Activated B cell treated with CpG ODN at 0.5 μM for 24 hours (primary cell): ENCODE measurements at regions not wholly inside any gene's neighbourhood (a gene's known extent, or its start where the extent isn't known, plus 50 kb on each side); places are given as distances from the start of the nearest gene placed in this dataset.

Experiments
- ATAC-seq: fragments of 200-7000 bp; cut with Tn5 transposase; one replicate; pipeline ENCODE4 v1.10.0; 2021; ENCODE audit warnings: low read depth, mild to moderate bottlenecking, moderate library complexity
- CTCF ChIA-PET: fragments of 350-600 bp; sonication (Branson Sonifier 250); formaldehyde crosslinking; loops from one replicate; lab custom pipeline; 2021; ENCODE audit warnings: antibody characterized with exemption; lab: Charles Lee
- POLR2A ChIA-PET: fragments of 350-600 bp; sonication (Branson Sonifier 250); formaldehyde crosslinking; loops from one replicate; lab custom pipeline; 2021; ENCODE audit warnings: antibody characterized with exemption; lab: Charles Lee
- DNase-seq: peaks from one replicate; pipeline ENCODE4 v3.0.0; 2022
- H3K27ac Mint-ChIP-seq: one replicate; pipeline ENCODE4 v1.8.0; 2020; ENCODE audit warnings: mixed read lengths
- H3K27me3 Mint-ChIP-seq: one replicate; pipeline ENCODE4 v1.8.0; 2021; ENCODE audit warnings: mixed read lengths
- H3K36me3 Mint-ChIP-seq: one replicate; pipeline ENCODE4 v1.8.0; 2021; ENCODE audit warnings: low read depth, mixed read lengths
- H3K4me1 Mint-ChIP-seq: one replicate; pipeline ENCODE4 v1.8.0; 2021; ENCODE audit warnings: mixed read lengths
- H3K4me3 Mint-ChIP-seq: one replicate; pipeline ENCODE4 v1.8.0; 2020; ENCODE audit warnings: mild to moderate bottlenecking, mixed read lengths
- H3K9me3 Mint-ChIP-seq: one replicate; pipeline ENCODE4 v1.8.0; 2020; ENCODE audit warnings: mixed read lengths
- CTCF ChIP-seq: fragments of 200-600 bp; IDR thresholded peaks from one replicate; pipeline ENCODE4 v1.8.0; 2022; ENCODE audit warnings: antibody characterized with exemption, mild to moderate bottlenecking
- intact Hi-C: fragments of 100-400 bp; cut with micrococcal nuclease; formaldehyde crosslinking; loops from one replicate; pipeline ENCODE4 v1.15.1; 2024

GRCh38 chr4:85260064-85260463 is 214.9 kb upstream of the ARHGAP24 start:
- ChIA-PET CTCF (no interaction called here), POLR2A (interaction anchor here (0.7 kb wide), 1 partner anchor 1227 kb away, joined by 3 read pairs; no protein-coding TSS in a partner anchor)
- H3K27me3 Mint-ChIP-seq = peaks cover 9% of the 10 kb centered on the region
- no peak overlapping the region for H3K4me3 Mint-ChIP-seq
- no peaks in the 10 kb centered on the region for H3K36me3 Mint-ChIP-seq
- intact Hi-C loops = no loop called here
- H3K9me3 Mint-ChIP-seq = peaks cover 4% of the 10 kb centered on the region
- no peak for TF ChIP-seq CTCF
- no peak for ATAC-seq
- DNase-seq = no peak
- H3K27ac Mint-ChIP-seq = no peak overlapping the region
- H3K4me1 Mint-ChIP-seq = no peaks in the 10 kb centered on the region

DNA sequence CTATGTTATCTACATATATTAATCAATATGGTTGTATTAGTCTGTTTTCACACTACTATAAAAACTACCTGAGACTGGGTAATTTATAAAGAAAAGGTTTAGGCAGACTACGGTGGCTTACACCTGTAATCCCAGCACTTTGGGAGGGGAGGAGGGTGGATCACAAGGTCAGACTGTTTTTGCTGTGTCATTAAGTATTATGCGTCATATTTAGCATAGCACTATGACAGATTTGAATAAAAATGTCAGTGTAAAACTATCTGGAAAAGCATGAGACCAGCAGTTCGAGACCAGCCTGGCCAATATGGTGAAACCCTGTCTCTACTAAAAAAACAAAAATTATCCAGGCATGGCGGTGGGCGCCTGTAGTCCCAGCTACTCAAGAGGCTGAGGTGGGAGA is 209.7 kb upstream of the ARHGAP24 start:
- H3K4me3 Mint-ChIP-seq = no peak overlapping the region
- POLR2A ChIA-PET = no interaction called here
- intact Hi-C loops = no loop called here
- CTCF ChIA-PET = no interaction called here
- ATAC-seq (no peak), DNase-seq (no peak)
- no peaks in the 10 kb centered on the region for H3K36me3 Mint-ChIP-seq
- H3K27ac Mint-ChIP-seq = no peak overlapping the region
- peaks cover 4% of the 10 kb centered on the region for H3K9me3 Mint-ChIP-seq
- no peak for TF ChIP-seq CTCF
- peaks cover 10% of the 10 kb centered on the region for H3K27me3 Mint-ChIP-seq
- no peaks in the 10 kb centered on the region for H3K4me1 Mint-ChIP-seq

DNA sequence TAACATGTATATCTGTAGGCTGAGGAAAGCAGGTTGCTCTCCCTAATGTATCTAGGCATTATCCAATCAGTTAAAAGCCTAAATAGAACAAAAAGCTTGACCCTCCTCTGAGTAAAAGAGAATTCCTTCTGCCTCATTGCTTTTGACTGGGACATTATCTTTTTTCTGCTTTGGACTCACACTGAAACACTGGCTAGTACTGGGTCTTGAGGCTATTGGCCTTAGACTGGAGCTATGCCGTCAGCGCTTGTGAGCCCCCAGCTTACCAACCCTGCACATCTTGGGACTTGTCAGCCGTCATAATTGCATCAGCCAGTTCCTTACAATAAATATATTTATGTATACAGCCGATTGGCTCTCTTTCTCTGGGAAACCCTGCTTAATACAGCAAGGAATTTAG is 206.8 kb upstream of the ARHGAP24 start:
- no peaks in the 10 kb centered on the region for H3K36me3 Mint-ChIP-seq
- ChIA-PET POLR2A (no interaction called here), CTCF (no interaction called here)
- intact Hi-C loops = no loop called here
- H3K27me3 Mint-ChIP-seq = peaks cover 10% of the 10 kb centered on the region
- H3K4me1 Mint-ChIP-seq = no peaks in the 10 kb centered on the region
- DNase-seq (no peak), ATAC-seq (no peak)
- H3K4me3 Mint-ChIP-seq = no peak overlapping the region
- peaks cover 2% of the 10 kb centered on the region for H3K9me3 Mint-ChIP-seq
- TF ChIP-seq CTCF = no peak
- no peak overlapping the region for H3K27ac Mint-ChIP-seq

DNA sequence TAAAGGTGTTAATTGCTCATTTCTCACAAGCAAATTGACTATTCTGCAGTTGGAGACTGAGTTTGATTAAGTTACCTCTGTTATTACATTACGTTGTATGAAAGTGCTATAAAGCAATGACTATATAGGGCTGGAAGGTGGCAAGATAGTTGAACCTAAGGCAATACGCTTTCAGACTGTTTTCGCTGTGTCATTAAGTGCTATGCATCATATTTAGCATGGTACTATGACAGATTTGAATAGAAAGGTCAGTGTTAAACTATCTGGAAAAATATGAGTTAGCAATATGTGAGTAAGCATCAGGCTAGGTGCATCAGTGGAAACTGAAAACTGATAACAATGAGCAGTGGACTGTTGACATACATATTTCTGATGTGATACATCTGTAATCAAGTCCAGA is 206.0 kb upstream of the ARHGAP24 start:
- H3K9me3 Mint-ChIP-seq = peaks cover 7% of the 10 kb centered on the region
- intact Hi-C loops = no loop called here
- POLR2A ChIA-PET = no interaction called here
- no peaks in the 10 kb centered on the region for H3K4me1 Mint-ChIP-seq
- no peak for ATAC-seq
- H3K27me3 Mint-ChIP-seq = peaks cover 10% of the 10 kb centered on the region
- DNase-seq = no peak
- H3K4me3 Mint-ChIP-seq = no peak overlapping the region
- H3K36me3 Mint-ChIP-seq = no peaks in the 10 kb centered on the region
- no peak for TF ChIP-seq CTCF
- CTCF ChIA-PET = no interaction called here
- H3K27ac Mint-ChIP-seq = no peak overlapping the region

DNA sequence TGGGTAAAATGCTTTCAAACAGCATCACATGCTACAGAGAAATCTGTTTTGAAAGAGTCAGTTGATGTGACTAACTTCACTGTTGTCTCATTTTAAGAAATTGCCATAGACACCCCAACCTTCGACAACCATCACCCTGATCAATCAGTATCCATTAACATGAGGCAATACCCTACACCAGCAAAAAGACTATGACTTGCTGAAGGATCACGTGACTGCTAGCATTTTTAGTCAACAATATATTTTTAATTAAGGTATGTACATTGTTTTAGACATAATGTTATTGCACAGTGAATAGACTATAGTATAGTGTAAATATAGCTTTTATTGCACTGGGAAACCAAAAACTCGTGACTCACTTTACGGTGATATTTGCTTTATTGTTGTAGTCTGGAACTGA is 200.0 kb upstream of the ARHGAP24 start:
- intact Hi-C loops = no loop called here
- CTCF ChIA-PET = no interaction called here
- TF ChIP-seq CTCF = no peak
- Mint-ChIP-seq H3K27me3 (peaks cover 7% of the 10 kb centered on the region), H3K4me3 (no peak overlapping the region), H3K9me3 (peaks cover 8% of the 10 kb centered on the region), H3K27ac (no peak overlapping the region), H3K4me1 (no peaks in the 10 kb centered on the region), H3K36me3 (no peaks in the 10 kb centered on the region)
- ATAC-seq (no peak), DNase-seq (no peak)
- POLR2A ChIA-PET = no interaction called here
